Left kidney (tissue), 1 donor: ENCODE measurements at regions not wholly inside any gene's neighbourhood (a gene's known extent, or its start where the extent isn't known, plus 50 kb on each side); places are given as distances from the start of the nearest gene placed in this dataset.
"Not testable (repeated sequence)": the region's sequence is repeated elsewhere in the genome, so short reads cannot be mapped to it uniquely, and the experiment has no call there.

ENCODE experiments used
- DNase-seq: peaks from one replicate; pipeline ENCODE4 v3.0.0-alpha.2; 2013

DNA sequence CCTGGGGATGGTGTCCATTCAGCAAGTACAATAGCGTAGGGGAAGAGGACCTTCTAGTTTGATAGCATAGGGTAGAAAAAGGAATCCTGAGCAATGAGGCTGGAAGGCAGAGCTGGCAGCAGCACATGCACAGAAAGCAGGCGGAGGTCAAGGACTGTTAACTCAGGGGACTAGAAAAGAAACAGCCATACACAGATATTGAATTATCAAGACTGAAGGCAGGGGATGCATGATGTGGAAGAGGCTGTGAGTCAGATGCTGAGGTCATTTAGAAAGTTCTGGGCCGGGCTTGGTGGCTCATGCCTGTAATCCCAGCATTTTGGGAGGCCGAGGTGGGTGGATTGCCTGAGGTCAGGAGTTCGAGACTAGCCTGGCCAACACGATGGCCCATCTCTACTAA lies 65.6 kb downstream of the OPTC start:
- DNase-seq, result no peak

DNA sequence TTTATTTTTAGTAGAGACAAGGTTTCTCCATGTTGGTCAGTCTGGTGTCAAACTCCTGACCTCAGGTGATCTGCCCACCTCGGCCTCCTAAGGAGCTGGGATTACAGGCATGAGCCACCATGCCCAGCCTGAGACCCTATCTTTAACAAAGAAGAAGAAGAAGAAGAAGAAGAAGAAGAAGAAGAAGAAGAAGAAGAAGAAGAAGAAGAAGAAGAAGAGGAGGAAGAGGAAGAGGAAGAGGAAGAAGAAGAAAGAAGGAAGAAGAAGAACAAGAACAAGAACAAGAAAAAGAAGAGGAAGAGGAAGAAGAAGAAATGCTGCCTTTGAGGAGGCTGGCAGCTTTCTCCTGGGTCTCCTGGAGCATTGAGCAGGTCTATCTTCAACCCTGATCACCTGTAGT lies 64.9 kb upstream of the ATP2B4 start:
- DNase-seq, result not testable (repeated sequence)

DNA sequence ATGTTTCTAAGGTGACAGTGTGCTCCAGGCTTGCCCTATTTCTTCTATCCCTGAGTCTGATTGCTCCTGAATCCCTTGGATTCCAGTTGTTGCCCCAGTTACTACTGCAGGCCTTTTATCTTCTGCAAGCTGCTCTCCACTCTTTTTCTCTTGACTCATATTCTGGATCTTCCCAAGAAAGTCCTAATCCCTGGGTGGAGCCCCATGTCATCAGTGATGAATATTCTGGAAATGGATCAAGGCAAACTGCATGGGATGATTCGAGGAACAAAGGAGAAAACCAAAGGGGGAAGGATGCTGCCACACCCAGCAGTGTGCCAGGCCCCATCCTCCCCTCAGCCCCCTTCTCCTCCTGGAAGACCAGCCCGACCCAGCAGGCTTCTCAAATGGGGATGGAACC lies 63.3 kb upstream of the ATP2B4 start:
- no peak for DNase-seq

DNA sequence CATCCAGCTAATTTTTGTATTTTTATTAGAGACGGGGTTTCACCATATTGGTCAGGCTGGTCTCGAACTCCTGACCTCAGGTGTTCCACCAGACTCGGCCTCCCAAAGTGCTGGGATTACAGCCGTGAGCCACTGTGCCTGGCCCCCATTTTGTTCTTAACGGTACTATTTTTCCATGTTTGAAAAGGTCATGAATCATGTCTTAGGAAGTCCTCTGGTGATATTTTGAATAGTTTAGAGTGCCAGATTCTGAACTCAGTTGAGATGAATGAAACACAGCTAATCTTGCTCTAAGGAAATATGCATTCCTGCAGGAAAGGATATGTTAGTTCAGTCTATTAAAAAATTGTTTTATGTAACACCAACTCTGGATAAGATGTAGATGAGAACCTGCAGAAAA lies 62.6 kb upstream of the ATP2B4 start:
- DNase-seq, result no peak

DNA sequence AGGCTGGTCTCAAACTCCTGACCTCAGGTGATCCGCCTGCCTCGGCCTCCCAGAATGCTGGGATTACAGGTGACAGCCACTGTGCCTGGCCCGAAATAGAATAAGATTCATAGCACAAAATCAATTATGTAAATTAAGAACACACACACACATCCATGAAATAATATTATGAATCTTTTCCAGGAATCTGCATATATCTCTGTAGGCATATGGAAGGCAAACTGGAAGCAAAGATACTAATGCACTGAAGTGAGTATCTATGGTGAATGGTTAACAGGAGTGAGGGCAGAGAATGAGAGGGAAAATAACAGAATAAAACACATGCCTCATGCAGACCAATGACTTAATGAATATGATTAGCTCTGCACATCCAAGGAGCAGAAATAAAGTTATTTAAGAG lies 61.6 kb upstream of the ATP2B4 start:
- DNase-seq, result no peak

DNA sequence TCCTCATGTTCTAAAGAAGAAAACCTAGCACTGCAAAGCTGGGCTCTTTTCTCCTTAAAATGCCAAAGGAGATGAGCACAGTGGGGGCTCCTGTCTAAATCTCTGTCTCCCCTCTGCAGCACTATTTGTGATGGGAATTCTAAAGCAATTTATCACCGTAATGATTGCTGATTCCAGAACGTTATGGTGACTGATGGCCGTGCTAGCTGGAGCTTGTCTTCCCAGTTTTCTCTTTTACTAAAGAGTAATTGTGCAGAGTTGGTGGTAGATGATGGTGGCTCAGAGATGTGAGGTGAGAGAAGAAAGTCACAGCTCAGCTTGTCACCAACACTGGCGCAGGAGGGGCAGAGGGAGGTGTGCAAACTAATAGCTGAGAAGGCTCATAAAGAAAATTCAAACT lies 60.7 kb upstream of the ATP2B4 start:
- DNase-seq, result no peak

DNA sequence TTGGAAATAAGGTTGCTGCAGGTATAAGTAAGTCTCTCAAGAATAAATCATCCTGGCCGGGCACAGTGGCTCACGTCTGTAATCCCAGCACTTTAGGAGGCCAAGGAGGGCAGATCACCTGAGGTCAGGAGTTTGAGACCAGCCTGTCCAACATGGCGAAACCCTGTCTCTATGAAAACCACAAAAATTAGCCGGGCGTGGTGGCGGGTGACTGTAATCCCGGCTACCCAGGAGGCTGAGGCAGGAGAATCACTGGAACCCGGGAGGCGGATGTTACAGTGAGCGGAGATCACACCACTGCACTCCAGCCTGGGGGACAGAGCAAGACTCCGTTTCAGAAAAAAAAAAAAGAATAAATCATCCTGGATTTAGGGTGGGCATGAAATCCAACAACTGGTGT lies 59.7 kb upstream of the ATP2B4 start:
- DNase-seq, result not testable (repeated sequence)

DNA sequence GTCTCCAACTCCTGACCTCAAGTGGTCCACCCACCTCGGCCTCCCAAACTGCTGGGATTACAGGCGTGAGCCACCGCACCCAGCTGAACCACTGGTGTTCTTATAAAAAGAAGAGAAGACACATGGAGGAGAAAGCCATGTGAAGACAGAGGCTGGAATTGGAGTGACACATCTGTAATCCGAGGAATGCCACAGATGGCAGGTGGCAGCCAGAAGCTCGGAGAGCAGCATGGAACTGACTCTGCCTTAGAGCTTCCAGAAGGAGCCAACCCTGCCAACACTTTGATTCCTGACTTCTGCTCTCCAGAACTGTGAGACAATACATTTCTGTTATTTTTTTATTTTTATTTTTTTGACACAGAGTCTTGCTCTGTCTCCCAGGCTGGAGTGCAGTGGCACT lies 59.0 kb upstream of the ATP2B4 start:
- no peak for DNase-seq

DNA sequence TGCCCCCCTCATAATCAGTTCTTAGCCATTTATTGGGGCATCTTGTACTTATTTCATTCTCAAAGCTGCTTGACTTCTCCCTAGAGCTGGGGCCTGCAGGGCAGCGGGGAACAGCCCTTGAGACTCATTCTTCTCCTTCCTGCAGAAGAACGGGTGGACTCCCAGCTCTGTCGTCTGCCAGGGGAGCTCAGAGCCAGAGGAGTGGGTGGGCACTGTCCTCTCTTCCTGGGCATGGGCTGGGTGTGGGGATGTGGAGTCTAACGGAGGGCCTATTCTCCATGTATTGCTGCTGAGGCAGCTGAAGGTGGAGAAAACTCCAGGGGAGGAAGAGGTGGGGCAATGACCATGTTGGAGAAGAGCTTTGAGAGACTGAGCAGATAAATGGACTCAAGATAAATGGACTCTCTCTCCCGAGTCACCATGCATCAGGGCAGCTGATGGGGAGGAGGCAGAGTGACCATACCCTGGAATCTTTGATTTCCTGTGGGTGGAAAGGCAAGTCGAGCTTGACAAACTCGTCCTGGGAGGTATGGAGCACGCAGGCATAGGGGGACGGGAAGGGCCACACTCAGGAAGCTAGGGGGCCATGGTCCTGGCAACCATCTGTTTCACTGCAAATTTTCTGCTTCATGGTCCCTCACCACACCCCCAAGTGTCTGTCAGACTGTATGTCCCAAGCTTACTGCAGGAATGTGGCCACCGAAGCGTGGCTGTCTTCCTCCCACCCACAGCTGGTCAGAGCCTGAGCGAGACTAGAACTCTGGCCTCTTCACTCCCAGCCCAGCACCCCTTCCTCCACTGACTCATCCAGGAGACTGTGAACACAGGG lies 56.9 kb upstream of the ATP2B4 start:
- DNase-seq, result no peak

DNA sequence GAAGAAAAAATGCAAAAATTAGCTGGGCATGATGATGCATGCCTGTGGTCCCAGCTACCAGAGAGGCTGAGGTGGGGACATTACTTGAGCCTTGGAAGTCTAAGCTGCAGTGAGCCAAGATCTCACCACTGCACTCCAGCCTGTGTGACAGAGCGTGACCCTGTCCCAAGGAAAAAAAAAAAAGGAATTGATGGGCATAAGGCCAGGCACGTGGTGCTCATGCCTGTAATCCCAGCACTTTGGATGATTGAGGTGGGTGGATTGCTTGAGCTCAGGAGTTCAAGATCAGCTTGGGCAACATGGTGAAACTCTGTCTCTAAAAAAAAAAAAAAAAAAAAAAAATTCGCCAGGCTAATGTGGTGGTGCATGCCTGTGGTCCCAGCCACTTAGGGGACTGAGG lies 55.8 kb upstream of the ATP2B4 start:
- no peak for DNase-seq

DNA sequence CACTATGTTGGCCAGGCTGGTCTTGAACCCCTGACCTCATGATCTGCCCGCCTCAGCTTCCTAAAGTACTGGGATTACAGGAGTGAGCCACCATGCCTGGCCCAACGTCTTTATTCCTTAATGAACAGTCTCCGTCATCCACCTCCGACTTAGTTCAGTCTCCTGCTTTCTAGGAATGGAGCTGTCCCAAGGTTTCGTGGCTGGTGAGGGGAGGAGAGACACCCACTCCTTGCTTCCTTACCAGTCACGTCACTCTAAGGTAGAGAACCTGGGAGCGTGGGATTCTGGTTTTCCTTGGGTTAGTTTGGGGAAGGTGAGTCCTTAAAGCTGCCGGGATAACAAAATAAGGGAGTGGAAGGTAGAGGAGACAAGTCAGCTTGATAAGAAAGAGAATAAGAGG lies 55.0 kb upstream of the ATP2B4 start:
- no peak for DNase-seq

DNA sequence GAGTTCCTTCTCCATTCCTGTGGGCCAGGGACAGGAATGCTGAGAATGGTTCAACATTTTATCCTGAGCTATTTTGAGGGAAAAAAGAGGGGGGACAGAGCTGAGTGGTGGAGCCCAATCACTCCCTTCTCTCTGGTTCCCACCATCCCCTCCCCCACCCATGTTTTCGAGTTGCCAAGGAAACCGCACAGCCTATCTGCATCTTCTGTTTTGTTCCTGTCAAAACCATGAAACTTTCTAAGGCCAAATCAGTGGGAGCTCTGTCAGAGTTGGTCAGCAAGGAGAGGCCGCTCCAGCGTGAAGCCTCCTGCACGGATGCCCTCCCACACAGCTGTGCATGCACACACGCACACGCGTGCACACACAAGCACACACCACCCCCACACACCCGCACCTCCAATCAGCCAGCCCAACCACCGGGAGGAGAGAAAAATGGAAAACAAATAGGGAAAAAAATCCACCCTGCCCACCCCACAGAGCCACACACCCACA lies 54.5 kb upstream of the ATP2B4 start:
- peak; percentile 76 for DNase-seq

DNA sequence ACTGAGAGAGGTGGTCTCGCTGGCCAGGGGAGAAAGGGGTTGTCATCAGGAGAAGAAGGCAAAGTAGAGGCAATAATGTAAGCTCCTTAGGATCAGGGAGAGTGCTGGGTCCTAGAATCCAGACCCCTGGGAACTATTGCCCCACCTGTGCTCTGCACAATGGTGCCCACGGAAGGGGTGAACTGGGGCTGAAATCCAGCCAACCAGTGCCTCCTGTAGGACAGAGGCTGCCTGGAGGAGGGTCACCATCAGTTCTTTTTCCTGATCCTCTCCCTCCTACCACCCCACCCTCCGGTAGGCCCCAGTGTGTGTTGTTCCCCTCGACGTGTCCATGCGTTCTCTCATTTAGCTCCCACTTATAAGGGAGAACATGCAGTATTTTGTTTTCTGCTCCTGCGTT lies 52.9 kb upstream of the ATP2B4 start:
- DNase-seq, result no peak
